Nucleus accumbens (tissue), 56 donors: ENCODE measurements at regions not wholly inside any gene's neighbourhood (a gene's known extent, or its start where the extent isn't known, plus 50 kb on each side); places are given as distances from the start of the nearest gene placed in this dataset.
"Not testable (repeated sequence)": the region's sequence is repeated elsewhere in the genome, so short reads cannot be mapped to it uniquely, and the experiment has no call there.

ENCODE experiments used
- DNase-seq, 56 donors: peaks; one replicate each; lab custom pipeline; 2025; lab: John Stamatoyannopoulos, UW

GRCh38 chr16:75971334-75971733 lies 245.0 kb upstream of the CPHXL start:
- no peak for DNase-seq

GRCh38 chr16:75983296-75983695 lies 257.0 kb upstream of the CPHXL start:
- peak in 1 of 56 donors; percentile 3 for DNase-seq

GRCh38 chr16:75983741-75984381 lies 257.6 kb upstream of the CPHXL start:
- no peak for DNase-seq

- DNase-seq, result no peak
These were observed 261.0 kb upstream of the CPHXL start for GRCh38 chr16:75987323-75987722.

- no peak for DNase-seq
These were observed 270.2 kb upstream of the CPHXL start for GRCh38 chr16:75996491-75996890.

- no peak for DNase-seq
These were observed 271.3 kb upstream of the CPHXL start for GRCh38 chr16:75997606-75998005.

GRCh38 chr16:76007645-76008044 lies 269.6 kb upstream of the CNTNAP4 start:
- no peak for DNase-seq

- no peak for DNase-seq
These were observed 253.4 kb upstream of the CNTNAP4 start for GRCh38 chr16:76023835-76024234.

- DNase-seq, result no peak
These were observed 241.5 kb upstream of the CNTNAP4 start for GRCh38 chr16:76035689-76036088.

- no peak for DNase-seq
These were observed 239.1 kb upstream of the CNTNAP4 start for GRCh38 chr16:76038097-76038496.

GRCh38 chr16:76052725-76053124 lies 224.5 kb upstream of the CNTNAP4 start:
- no peak for DNase-seq

GRCh38 chr16:76059186-76059585 lies 218.0 kb upstream of the CNTNAP4 start:
- DNase-seq, result peak in 7 of 56 donors; percentile 1 to 18 (median 8)

GRCh38 chr16:76059701-76060100 lies 217.5 kb upstream of the CNTNAP4 start:
- DNase-seq, result no peak

GRCh38 chr16:76071690-76072089 lies 205.5 kb upstream of the CNTNAP4 start:
- DNase-seq, result no peak

- peak in 1 of 56 donors; percentile 0 for DNase-seq
These were observed 195.2 kb upstream of the CNTNAP4 start for GRCh38 chr16:76081967-76082366.

GRCh38 chr16:76106647-76107046 lies 170.6 kb upstream of the CNTNAP4 start:
- no peak for DNase-seq

GRCh38 chr16:76108460-76108859 lies 168.7 kb upstream of the CNTNAP4 start:
- no peak for DNase-seq

- no peak for DNase-seq
These were observed 162.5 kb upstream of the CNTNAP4 start for GRCh38 chr16:76114681-76115080.

GRCh38 chr16:76118344-76118743 lies 158.9 kb upstream of the CNTNAP4 start:
- no peak for DNase-seq

- no peak for DNase-seq
These were observed 155.6 kb upstream of the CNTNAP4 start for GRCh38 chr16:76121636-76122035.

GRCh38 chr16:76123966-76124365 lies 153.2 kb upstream of the CNTNAP4 start:
- no peak for DNase-seq

- no peak for DNase-seq
These were observed 151.3 kb upstream of the CNTNAP4 start for GRCh38 chr16:76125871-76126270.

GRCh38 chr16:76138056-76138455 lies 139.1 kb upstream of the CNTNAP4 start:
- DNase-seq, result not testable (repeated sequence)
